ENCODE measurements at regions not wholly inside any gene's neighbourhood (a gene's known extent, or its start where the extent isn't known, plus 50 kb on each side); places are given as distances from the start of the nearest gene placed in this dataset.

GRCh38 chr14:94827711-94828447 lies 58.0 kb upstream of the GSC start:
- TF ChIP-seq, protein P1, sequence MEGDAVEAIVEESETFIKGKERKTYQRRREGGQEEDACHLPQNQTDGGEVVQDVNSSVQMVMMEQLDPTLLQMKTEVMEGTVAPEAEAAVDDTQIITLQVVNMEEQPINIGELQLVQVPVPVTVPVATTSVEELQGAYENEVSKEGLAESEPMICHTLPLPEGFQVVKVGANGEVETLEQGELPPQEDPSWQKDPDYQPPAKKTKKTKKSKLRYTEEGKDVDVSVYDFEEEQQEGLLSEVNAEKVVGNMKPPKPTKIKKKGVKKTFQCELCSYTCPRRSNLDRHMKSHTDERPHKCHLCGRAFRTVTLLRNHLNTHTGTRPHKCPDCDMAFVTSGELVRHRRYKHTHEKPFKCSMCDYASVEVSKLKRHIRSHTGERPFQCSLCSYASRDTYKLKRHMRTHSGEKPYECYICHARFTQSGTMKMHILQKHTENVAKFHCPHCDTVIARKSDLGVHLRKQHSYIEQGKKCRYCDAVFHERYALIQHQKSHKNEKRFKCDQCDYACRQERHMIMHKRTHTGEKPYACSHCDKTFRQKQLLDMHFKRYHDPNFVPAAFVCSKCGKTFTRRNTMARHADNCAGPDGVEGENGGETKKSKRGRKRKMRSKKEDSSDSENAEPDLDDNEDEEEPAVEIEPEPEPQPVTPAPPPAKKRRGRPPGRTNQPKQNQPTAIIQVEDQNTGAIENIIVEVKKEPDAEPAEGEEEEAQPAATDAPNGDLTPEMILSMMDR (IDR thresholded peaks at IDR 0.05): no peak
- H3K36me3 ChIP-seq (ENCODE audit: control insufficient read depth, insufficient read depth, low read length): no peaks in the 10 kb centered on the region
- ATAC-seq: no peak
- H3K9me3 ChIP-seq (ENCODE audit: control insufficient read depth, insufficient read depth, low read length): no peaks in the 10 kb centered on the region
- intact Hi-C loops (cut with micrococcal nuclease): no loop called here
- no peaks in the 10 kb centered on the region for H3K27me3 ChIP-seq (ENCODE audit: control insufficient read depth, insufficient read depth, low read length)
- no peak overlapping the region for H3K4me3 ChIP-seq (ENCODE audit: low read length)
- peaks cover 3 to 17% of the 10 kb centered on the region in 2 donors for H3K27me3 Mint-ChIP-seq (ENCODE audit: low read depth in 2 of 2)
- no peak for DNase-seq
- H3K4me3 Mint-ChIP-seq: no peak overlapping the region
- 89% methylated on average over 7 of the region's 7 CpGs for WGBS (ENCODE audit: insufficient coverage)
- no peaks in the 10 kb centered on the region for H3K4me1 ChIP-seq (ENCODE audit: control insufficient read depth, insufficient read depth, low read length)
- H3K9me3 Mint-ChIP-seq: peaks cover 0 to 2% of the 10 kb centered on the region in 2 donors
- no peaks in the 10 kb centered on the region for H3K4me1 Mint-ChIP-seq
- no peak overlapping the region for H3K27ac Mint-ChIP-seq
- H3K27ac ChIP-seq (ENCODE audit: low read length): no peak overlapping the region
- H3K36me3 Mint-ChIP-seq: no peaks in the 10 kb centered on the region

DNA sequence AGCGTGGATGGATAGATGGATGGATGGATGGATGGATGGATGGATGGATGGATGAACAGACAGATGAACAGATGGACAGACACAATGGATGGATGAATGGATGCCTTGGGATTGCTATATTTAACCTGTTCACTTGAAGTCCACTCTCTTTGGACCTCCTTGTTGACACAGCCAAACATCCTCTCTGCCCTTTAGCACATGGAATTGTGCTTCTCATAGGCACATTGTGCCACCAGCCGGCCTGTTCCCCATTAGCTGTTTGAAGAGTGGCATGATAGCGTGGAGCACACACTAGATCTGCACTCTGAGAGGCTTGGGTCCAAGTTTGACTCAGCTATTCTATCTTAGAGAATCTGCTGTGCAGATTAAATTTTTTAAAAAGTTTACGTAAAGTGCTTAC lies 56.9 kb upstream of the GSC start:
- H3K4me1 Mint-ChIP-seq: no peaks in the 10 kb centered on the region

DNA sequence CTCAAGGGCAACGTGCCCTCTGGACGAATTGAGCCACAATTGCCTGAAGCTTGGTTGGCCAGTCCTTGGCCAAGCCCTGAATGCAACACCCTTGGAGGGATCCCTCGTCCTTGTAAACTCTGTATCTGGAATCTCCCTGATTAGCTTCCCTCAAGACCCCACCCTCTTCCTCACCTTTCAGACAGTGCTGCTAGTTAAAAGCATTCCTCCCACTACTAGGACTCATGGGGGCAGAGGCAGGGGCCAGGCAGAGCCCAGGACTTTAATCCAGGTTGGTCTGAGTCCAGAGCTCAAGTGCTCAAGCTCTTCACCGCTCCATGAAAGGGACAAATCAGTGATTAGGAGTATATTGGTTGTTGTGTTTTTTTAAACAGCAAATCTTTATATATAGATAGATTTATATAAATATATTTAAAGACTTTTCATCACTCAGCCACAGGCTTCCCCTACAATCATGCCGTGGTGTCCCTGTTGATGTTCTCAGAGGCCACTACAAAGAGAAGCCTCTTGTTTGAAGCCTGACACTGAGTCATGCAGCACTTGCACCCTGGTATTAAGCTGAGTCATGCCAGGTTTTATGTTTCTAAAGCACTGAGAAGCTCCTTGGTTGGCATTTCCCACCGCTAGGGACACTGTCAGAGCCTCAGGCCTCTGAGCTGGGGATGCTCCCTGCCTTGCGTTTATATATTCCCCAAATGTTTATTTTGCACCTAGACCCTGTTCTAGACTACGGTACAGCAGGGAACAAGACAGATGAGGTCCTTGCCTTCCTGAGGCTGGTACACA lies 53.8 kb upstream of the GSC start:
- H3K4me1 Mint-ChIP-seq: no peaks in the 10 kb centered on the region
- intact Hi-C loops (cut with micrococcal nuclease): no loop called here
- DNase-seq (no peak), ATAC-seq (no peak)
- H3K27ac Mint-ChIP-seq: no peak overlapping the region
- TF ChIP-seq, protein P1 (IDR thresholded peaks at IDR 0.05): no peak
- H3K27ac ChIP-seq (ENCODE audit: low read length): no peak overlapping the region
- no peaks in the 10 kb centered on the region for H3K36me3 ChIP-seq (ENCODE audit: control insufficient read depth, insufficient read depth, low read length)
- no peaks in the 10 kb centered on the region for H3K4me1 ChIP-seq (ENCODE audit: control insufficient read depth, insufficient read depth, low read length)
- 68% methylated on average over 8 of the region's 8 CpGs for WGBS (ENCODE audit: insufficient coverage)
- no peaks in the 10 kb centered on the region for H3K27me3 ChIP-seq (ENCODE audit: control insufficient read depth, insufficient read depth, low read length)
- H3K9me3 ChIP-seq (ENCODE audit: control insufficient read depth, insufficient read depth, low read length): no peaks in the 10 kb centered on the region
- peaks cover 3 to 17% of the 10 kb centered on the region in 2 donors for H3K27me3 Mint-ChIP-seq (ENCODE audit: low read depth in 2 of 2)
- no peak overlapping the region for H3K4me3 ChIP-seq (ENCODE audit: low read length)
- peaks cover 0 to 2% of the 10 kb centered on the region in 2 donors for H3K9me3 Mint-ChIP-seq
- H3K36me3 Mint-ChIP-seq: no peaks in the 10 kb centered on the region
- H3K4me3 Mint-ChIP-seq: no peak overlapping the region

More for the DNA sequence above, 56.9 kb upstream of the GSC start:
- ATAC-seq: no peak
- intact Hi-C loops (cut with micrococcal nuclease): no loop called here
- Mint-ChIP-seq H3K27me3 (ENCODE audit: low read depth in 2 of 2) (peaks cover 3 to 17% of the 10 kb centered on the region in 2 donors), H3K27ac (no peak overlapping the region), H3K4me3 (no peak overlapping the region), H3K36me3 (no peaks in the 10 kb centered on the region), H3K9me3 (peaks cover 0 to 2% of the 10 kb centered on the region in 2 donors)
- Histone ChIP-seq H3K9me3 (ENCODE audit: control insufficient read depth, insufficient read depth, low read length) (no peaks in the 10 kb centered on the region), H3K36me3 (ENCODE audit: control insufficient read depth, insufficient read depth, low read length) (no peaks in the 10 kb centered on the region), H3K27me3 (ENCODE audit: control insufficient read depth, insufficient read depth, low read length) (no peaks in the 10 kb centered on the region), H3K27ac (ENCODE audit: low read length) (no peak overlapping the region), H3K4me3 (ENCODE audit: low read length) (no peak overlapping the region), H3K4me1 (ENCODE audit: control insufficient read depth, insufficient read depth, low read length) (no peaks in the 10 kb centered on the region)
- DNase-seq: no peak
- TF ChIP-seq, protein P1 (IDR thresholded peaks at IDR 0.05): no peak
- 94% methylated on average over 4 of the region's 4 CpGs for WGBS (ENCODE audit: insufficient coverage)
